HAP-1 (cell line): ENCODE measurements at regions not wholly inside any gene's neighbourhood (a gene's known extent, or its start where the extent isn't known, plus 50 kb on each side); places are given as distances from the start of the nearest gene placed in this dataset.
A peak's percentile ranks its signal among the peaks of the same experiment; 100 is the strongest.
"Not testable (repeated sequence)": the region's sequence is repeated elsewhere in the genome, so short reads cannot be mapped to it uniquely, and the experiment has no call there.

ENCODE experiments used
- DNase-seq, 2 experiments: peaks; one replicate each; pipeline ENCODE4 v3.0.0-alpha.2; 2016 to 2020; ENCODE audit warnings: low spot score in 2 of 2
- H3K27me3 ChIP-seq: fragments of 250-450 bp; sonication (Bioruptor Pico); 2 replicates; pipeline ENCODE4 v1.5.1; 2020; ENCODE audit warnings: low read depth, mild to moderate bottlenecking, moderate library complexity
- H3K36me3 ChIP-seq: fragments of 250-450 bp; sonication (Bioruptor Pico); replicated peaks from 2 replicates; pipeline ENCODE4 v1.5.1; 2020; ENCODE audit warnings: mild to moderate bottlenecking
- H3K4me1 ChIP-seq: fragments of 250-450 bp; sonication (Bioruptor Pico); 2 replicates; pipeline ENCODE4 v1.5.1; 2020; ENCODE audit warnings: mild to moderate bottlenecking
- H3K4me3 ChIP-seq: fragments of 250-450 bp; sonication (Bioruptor Pico); 2 replicates; pipeline ENCODE4 v1.5.1; 2020; ENCODE audit warnings: mild to moderate bottlenecking, moderate library complexity
- H3K9me3 ChIP-seq: fragments of 250-450 bp; sonication (Bioruptor Pico); 2 replicates; pipeline ENCODE4 v1.5.1; 2020; ENCODE audit warnings: mild to moderate bottlenecking, moderate library complexity
- in situ Hi-C: fragments of 300-500 bp; cut with MboI; formaldehyde crosslinking; loops from 3 replicates; pipeline ENCODE4 v1.14.3; 2020; ENCODE audit warnings: low sequenced_read_pairs, inconsistent platforms, mixed read lengths

DNA sequence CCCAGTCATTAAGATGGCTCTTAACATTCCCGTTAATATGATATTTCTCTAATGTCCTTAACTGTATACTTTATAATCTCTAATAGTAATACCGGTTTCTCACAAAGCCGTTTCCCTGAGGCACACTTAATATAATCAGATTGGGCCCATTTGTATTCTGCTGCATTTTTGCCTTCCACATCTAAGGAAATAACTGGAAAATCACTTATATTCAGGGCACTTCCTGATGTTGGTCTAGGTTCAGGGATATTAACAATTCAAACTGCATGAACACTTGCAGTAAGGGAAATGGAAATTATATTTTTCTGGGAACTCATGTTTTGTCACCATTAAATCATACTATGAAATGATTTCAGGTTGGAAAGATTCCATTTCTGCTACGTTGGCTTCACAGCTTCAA lies 119.8 kb downstream of the TPR start:
- H3K4me1 ChIP-seq, result no peaks in the 10 kb centered on the region
- H3K27me3 ChIP-seq, result no peaks in the 10 kb centered on the region
- H3K36me3 ChIP-seq, result no peaks in the 10 kb centered on the region
- in situ Hi-C loops, result no loop called here
- no peak overlapping the region for H3K4me3 ChIP-seq
- DNase-seq, result no peak
- H3K9me3 ChIP-seq, result no peaks in the 10 kb centered on the region

DNA sequence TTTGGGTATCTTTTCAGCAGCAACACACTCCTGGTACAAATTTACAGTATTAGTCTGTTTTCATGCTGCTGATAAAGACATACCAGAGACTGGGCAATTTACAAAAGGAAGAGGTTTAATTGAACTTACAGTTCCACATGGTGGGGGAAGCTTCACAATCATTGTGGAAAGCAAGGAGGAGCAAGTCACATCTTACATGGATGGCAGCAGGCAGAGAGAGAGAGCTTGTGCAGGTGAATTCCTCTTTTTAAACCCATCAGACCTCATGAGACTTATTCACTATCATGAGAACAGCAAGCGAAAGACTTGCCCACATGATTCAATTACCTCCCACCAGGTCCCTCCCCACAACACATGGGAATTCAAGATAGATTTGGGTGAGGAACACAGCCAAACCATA lies 124.5 kb downstream of the TPR start:
- Histone ChIP-seq H3K4me3 (no peak overlapping the region), H3K4me1 (no peaks in the 10 kb centered on the region), H3K27me3 (no peaks in the 10 kb centered on the region; the same call in 1 of the 2 replicates), H3K36me3 (no peaks in the 10 kb centered on the region), H3K9me3 (no peaks in the 10 kb centered on the region)
- no peak for DNase-seq
- in situ Hi-C loops, result no loop called here

DNA sequence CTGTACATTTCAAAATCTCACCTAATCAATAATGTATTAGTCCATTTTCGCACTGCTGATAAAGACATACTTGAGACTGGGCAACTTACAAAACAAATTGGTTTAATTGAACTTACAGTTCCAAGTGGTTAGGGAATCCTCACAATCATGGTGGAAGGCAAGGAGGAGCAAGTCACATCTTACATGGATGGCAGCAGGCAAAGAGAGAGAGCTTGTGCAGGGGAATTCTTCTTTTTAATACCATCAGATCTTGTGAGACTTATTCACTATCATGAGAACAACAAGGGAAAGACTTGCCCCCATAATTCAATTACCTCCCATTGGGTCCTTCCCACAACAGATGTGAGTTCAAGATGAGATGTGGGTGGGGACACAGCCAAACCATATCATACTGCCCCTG lies 126.4 kb downstream of the TPR start:
- in situ Hi-C loops, H3K27me3 ChIP-seq, H3K4me1 ChIP-seq, DNase-seq, H3K9me3 ChIP-seq, H3K36me3 ChIP-seq, H3K4me3 ChIP-seq: not testable (repeated sequence)

DNA sequence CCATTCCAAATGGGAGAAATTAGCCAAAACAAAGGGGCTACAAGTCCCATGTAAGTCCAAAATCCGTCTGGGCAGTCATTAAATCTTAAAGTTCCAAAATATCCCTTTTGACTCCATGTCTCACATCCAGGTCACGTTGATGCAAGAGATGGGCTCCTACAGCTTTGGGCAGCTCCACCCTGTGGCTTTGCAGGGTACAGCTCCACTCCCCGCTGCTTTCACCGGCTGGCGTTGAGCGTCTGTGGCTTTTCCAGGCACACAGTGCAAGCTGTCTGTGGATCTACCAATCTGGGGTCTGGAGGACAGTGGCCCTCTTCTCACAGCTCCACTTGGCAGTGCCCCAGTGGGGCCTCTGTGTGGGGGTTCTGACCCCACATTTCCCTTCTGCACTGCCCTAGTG lies 130.2 kb downstream of the TPR start:
- DNase-seq, result peak in 1 of 2 experiments; percentile 27

More for the DNA sequence above, 130.2 kb downstream of the TPR start:
- H3K4me1 ChIP-seq, result no peaks in the 10 kb centered on the region
- no peak overlapping the region for H3K4me3 ChIP-seq
- no peaks in the 10 kb centered on the region for H3K36me3 ChIP-seq
- H3K9me3 ChIP-seq, result no peaks in the 10 kb centered on the region
- H3K27me3 ChIP-seq, result no peaks in the 10 kb centered on the region; the same call in 1 of the 2 replicates
- in situ Hi-C loops, result no loop called here
